AG20443 (cell line): ENCODE measurements at regions not wholly inside any gene's neighbourhood (a gene's known extent, or its start where the extent isn't known, plus 50 kb on each side); places are given as distances from the start of the nearest gene placed in this dataset.
"Not testable (repeated sequence)": the region's sequence is repeated elsewhere in the genome, so short reads cannot be mapped to it uniquely, and the experiment has no call there.

Source experiments
- DNase-seq: peaks from one replicate; pipeline ENCODE4 v3.0.0; 2012; ENCODE audit warnings: low spot score, mixed read lengths

DNA sequence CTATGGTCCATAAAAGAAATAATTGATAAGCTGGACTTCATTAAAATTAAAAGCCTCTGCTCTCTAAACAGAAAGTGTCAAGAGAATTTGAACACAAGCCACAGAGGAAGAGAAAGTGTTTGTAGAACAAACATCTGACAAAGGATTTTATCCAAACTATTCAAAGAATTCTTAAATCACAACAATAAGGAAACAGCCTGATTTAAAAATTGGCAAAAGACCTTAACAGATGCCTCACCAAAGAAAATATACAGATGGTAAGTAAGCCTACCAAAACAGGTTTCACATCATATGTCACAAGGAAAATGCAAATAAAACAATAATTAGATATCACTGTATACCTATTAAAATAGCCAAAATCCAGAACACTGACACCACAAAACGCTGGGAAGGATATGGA, 612.0 kb downstream of the TTLL7 start:
- DNase-seq, result peak; percentile 4

DNA sequence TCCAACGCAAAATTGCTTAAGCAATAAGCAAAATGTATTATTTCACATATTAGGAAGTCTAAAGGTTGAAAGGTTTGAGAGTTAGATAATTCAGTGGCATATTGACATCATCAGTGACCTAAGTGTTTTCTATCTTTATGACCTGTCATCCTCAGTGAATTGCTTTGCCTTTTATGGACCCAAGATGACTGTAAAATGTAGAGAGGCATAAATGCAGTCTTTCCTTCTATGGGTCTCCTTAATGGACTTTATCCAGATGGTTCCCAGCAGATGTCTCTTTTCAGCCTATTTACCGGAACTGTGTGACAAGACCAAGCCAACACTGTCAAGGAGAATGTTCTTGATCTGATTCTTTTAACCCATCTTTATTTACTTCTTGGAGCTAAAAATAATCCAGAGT, 615.8 kb downstream of the TTLL7 start:
- not testable (repeated sequence) for DNase-seq

DNA sequence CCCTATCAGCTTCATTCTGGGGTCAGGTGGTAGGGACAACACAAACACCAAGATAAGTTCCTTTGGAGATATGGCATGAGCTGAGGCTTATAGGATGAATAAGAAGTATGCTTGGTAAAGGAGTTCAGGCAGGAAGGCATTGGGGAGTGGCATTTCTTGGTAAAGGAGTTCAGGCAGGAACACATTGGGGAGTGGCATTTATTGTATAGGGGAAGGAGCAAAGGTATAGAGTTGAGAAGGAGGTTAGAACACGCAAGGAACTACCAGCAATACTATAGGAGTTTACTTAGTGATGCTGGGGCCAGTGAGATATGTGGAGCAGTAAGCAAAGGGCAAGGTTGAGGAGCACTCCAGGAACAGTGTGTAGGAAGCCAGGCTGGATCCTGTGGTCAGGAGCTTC, 625.9 kb downstream of the TTLL7 start:
- DNase-seq, result not testable (repeated sequence)

DNA sequence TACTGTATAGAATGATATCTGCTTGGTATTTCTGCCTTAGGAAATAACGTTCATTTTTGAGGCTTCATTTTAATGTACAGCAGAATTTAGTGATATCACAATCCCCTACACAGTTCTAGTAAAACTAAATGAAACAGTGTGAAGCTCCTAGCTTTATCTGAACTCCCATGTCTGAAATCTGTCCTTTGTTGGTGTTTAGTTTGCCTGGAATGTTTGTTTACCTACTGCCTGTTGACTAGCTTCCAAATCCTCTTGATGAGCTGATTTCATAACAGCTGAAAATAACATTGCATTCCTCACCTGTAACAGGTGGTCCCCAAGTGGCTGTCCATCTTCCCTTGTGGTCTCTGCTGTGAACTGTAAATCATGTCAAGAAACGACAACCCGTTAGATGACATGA, 629.1 kb downstream of the TTLL7 start:
- DNase-seq, result not testable (repeated sequence)

DNA sequence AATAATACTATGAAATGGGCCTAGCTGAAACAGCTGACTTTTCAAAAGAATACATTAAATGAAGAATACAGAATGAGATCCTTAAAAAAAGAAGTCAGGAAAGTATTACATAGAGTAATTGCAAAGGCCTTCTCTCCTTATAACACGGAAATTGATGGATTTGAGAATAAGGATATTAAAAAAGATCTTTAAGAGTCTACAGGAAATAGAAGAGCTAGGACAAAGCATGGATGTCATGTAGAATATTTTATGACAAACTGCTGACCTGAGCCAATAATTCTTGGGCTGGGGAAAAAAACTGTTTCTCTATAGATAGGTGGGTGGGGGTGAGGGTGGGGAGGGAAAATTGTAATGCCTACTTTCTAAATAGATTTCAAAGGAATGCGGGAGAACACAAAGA, 633.6 kb downstream of the TTLL7 start:
- DNase-seq, result not testable (repeated sequence)

DNA sequence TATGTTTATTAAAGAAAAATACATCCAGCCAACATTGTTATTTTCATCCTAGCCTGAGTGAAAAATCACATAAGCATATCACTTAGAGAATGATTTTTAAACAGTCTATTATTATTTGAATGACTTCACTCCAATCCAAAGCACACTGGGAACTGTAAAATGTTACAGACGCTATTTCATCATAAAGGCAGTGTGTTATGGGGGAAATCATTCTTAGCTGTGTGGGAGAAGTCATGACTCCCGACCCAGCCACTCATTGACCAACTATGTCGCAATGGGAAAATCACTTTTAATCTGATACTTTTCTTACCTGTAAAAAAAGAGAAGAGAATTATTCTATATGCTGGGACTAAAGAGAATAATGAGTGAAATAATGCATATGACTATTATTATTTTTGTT, 653.6 kb downstream of the TTLL7 start:
- not testable (repeated sequence) for DNase-seq

DNA sequence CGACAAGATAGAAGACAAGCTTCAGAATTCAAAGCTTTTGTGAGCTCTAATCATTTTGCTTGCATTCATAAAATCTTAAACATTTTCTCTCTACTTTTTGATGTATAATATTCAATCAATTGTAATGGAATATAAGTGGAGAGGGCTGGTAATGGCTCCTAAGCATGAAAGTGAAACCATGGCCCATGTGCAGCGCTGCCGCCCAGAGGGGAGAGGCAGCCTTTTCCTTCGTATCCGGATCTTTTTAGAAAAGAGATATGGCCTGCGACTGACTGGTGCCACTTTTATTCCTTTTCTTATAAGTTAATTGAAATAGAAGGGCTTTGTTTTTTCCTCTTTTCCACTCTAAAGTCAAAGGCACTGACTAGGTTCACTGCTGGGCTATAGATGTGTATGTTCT, 655.2 kb downstream of the TTLL7 start:
- not testable (repeated sequence) for DNase-seq

DNA sequence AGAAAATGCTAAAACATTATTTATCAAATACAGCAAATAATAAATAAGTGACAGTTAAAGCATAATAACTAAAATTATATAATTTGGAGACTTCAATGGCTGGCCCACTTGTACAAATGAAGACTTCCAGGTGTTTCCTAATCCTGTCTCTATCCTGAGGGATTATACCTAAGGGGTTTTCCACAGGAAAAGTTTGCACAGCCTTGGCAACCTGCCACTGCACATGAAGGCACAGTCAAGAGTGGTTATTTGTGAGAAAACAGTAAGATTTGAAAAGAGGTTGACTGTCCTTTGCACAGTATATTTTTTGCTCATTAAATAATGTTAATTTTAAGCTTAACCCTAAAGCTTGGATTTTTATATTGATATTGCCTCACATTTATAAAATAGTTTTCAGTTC, 655.9 kb downstream of the TTLL7 start:
- DNase-seq, result not testable (repeated sequence)

DNA sequence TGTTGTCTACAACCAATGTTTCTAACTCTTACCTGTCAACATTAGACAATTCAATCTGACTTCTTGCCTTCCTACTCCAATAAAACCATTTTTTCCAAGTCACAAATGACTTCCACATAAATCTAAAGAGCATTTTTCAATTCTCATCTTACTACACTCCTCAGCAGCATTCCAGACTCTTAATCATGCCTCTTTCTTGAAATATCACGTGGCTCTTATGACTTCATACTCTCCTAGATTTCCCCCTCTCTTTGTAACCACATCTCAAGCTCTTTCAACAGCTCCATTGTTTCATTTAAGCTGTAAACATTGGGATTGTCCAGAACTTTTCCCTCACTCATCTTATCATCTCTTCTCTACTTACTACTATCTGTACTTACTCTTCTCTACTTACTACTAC, 666.6 kb downstream of the TTLL7 start:
- DNase-seq, result not testable (repeated sequence)

DNA sequence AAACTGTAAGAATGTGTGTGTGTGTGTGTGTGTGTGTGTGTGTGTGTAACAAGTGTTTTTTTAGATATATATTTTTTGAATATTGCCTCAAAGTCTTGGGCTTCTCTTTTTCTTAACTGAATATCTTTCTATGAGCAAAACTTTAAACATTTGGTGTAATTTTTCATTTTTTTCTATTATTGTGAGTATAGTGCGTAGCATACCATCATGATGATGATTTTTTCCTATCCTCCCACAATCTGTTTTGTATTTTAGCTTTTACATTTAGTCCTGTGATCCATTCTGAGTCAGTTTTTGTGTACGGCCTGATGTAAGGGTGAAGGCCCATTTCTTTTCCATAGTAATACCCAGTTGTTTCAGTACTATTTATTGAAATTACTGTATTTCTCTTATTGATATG, 680.6 kb downstream of the TTLL7 start:
- peak; percentile 7 for DNase-seq

DNA sequence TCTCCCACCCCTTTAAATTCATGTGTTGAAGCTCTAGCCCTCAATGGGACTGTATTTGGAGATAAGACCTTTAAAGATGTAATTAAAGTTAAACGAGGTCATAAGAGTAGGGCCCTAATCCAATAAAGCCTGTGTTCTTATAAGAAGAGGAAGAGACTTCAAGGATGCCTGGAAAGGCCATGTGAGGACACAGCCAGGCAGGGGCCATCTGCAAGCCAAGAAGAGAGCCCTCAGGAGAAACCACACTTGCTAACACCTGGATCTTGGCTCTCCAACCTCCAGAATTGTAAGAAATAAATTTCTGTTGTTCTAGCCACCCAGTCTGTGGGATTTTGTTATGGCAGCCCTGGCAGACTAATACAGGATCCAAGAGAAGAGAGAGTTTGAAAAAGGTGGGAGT, 683.5 kb downstream of the TTLL7 start:
- DNase-seq, result not testable (repeated sequence)

DNA sequence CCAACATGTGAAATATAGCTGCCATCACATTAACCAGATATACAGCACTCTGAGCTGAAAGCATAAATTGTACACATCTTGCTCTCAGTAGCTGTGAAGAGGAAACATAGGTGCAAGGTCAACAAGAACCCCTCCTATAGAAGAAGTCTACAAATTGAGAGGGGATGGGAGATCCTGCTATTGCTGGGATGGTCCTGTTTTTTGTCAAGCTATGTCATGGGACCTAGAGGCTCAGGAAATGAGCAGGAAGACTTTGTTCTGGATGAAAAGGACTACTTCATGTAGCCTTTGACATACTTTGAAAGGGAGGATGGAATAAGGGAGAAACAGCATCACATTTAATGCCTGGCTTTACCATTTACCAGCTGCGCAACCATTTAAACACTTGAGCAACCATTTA, 688.8 kb downstream of the TTLL7 start:
- DNase-seq, result not testable (repeated sequence)

DNA sequence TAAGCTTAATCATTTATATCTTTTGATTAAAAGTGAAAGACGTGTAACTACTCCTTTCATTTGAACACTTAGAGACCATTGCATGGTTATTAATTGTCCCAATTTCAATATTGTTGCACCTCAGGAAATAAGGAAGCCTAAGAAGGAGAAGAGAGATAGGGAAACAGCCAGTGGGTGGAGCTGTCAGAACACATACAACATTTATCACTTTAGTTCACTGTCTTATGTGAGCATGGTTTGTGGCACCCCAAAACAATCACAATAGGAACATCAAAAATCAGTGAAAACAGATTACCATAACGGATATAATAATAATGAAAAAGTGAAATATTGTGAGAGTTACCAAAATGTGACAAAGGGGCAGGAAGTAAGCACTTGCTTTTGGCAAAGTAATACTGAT, 689.9 kb downstream of the TTLL7 start:
- not testable (repeated sequence) for DNase-seq

DNA sequence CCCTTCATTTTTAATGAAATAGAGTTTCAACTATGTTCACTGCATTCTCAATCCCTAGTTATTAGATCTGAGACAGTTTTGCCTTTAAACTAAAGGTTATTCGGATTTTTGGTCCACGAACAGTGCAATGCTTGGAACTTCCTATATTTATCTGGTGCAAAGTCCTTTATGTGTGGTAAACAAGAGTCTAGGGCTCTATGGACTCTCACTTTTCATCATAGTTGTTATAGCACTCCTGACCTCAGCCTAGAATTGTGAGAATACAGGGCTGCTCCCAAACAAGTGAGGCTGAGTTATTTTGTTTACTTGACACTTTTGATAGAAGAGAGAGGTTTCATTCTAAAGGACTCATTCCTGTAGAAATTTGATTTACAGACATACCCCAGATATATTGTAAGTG, 692.1 kb downstream of the TTLL7 start:
- not testable (repeated sequence) for DNase-seq

DNA sequence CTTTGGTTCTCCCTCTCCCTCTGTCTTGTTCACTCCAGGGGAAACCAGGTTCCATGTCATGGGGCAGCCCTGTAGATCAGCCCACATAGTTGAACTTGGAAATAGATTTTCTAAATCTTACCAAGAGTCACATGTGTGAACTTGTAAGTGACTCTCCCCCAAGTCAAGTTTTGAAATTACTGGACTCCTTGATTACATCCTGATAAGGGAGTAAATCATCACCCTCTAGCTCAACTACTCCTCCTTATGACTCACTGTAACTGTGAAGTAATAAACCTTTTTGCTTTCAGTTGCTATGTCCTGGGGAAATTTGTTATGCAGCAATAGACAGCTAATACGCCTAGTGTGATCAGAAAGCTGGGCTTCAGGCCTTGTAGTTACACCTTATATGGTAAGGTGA, 703.3 kb downstream of the TTLL7 start:
- not testable (repeated sequence) for DNase-seq

DNA sequence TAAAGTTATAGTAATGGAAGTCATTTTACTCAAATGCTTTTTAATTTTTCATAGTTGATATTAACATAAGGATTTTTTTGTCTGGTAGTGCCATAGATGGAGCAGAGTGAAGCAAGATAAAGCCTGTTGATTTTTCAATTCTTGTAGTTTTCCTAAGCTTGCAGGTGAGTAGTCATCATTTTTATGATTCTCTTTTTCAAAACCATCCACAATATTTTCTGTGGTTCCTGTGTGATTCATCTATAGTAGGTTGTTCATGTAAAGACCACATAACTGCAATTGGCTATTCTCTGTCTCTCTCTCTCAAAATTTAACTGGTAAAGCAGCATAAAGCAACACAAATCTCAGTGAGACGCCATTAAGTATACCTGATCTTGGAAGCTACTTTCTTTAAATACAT, 711.5 kb downstream of the TTLL7 start:
- not testable (repeated sequence) for DNase-seq

DNA sequence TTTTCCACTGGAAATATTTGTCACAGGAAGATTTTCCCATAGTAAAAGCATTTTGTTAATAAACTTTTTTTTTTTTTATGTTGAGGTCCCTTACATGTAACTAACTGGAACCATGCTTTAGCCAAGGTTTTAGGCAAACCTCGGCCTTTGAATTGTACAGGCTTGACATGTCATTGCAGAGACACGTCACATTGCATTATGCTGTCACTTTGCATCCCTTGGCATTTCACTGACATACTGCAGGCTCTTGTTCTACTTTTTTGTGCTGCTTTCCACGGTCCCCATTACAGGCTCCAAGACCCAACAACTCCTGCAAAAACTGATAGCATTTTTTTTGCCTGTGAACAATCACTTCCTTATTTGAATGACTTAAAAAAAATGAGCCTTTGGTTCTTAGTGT, 724.3 kb downstream of the TTLL7 start:
- not testable (repeated sequence) for DNase-seq

DNA sequence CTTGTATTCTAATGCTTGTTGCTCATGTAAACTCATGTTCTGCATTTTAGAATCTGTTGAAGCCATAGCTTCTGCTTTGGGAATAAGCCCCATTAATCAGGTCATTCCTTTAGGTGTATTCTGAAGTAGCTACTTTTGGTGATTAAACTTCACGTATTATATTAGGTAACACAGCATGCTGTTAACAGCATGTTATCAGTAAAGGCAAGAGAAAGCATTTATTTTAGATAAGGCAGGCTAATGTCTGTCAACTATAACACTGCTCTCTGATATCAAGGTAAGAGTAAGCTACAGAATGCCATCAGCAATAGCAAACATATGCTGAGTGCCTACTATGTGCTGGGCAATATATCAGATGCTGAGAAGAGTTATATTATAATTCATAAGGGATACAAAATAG, 726.4 kb downstream of the TTLL7 start:
- DNase-seq, result not testable (repeated sequence)

DNA sequence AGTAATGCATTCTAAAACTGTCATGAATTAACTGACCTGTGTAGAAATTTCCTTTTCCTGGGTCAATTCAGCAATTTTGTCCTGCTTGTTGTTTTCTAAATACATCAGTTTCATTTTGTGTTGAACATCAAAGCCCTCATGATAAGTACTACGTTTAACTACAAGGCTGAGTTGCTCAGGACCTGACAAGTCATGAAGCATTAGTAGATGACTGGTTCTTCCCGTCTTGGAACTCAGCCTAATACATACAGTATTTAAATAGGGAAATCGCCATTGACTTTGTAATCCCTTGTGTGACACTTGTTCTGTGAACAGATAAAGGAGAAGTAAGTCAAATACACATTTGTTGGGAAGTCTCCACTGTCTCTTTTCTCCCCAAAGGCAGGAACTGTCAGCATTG, 727.1 kb downstream of the TTLL7 start:
- DNase-seq, result not testable (repeated sequence)

DNA sequence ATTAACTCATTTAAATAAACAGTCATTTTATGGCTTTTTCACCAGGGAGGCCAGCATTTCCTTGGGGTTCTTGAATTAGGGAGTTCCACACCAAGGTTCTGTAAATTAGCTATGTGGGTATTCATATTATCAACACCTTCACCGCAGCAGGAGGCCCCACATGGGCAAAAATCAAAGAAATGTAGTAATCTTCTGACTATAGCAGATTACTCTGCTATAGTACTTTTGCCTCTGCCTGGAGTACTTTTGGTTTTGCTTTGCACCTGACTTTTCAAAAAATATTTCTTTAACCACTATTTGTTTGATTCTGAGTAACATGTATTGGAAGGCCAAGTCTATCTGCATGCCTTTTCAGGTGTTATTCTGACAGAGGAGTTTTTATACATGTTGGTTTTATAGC, 728.1 kb downstream of the TTLL7 start:
- not testable (repeated sequence) for DNase-seq

DNA sequence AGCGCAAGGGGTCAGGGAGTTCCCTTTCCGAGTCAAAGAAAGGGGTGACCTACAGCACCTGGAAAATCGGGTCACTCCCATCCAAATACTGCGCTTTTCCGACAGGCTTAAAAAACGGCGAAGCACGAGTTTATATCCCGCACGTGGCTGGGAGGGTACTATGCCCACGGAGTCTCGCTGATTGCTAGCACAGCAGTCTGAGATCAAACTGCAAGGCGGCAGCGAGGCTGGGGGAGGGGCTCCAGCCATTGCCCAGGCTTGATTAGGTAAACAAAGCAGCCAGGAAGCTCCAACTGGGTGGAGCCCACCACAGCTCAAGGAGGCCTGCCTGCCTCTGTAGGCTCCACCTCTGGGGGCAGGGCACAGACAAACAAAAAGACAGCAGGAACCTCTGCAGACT, 735.1 kb downstream of the TTLL7 start:
- not testable (repeated sequence) for DNase-seq

DNA sequence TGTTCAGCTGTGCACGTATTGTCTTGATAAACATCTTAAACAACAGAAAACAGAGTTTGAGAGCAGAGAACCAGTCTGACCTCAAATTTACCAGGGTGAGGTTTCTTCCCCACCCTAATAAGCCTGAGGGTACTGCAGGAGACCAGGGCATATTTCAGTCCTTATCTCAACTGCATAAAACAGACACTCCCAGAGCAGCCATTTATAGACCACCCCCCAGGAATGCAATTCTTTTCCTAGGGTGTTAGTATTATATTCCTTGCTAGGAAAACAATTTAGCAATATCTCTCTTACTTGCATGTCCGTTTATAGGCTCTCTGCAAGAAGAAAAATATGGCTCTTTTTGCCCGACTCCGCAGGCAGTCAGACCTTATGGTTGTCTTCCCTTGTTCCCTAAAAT, 747.2 kb downstream of the TTLL7 start:
- not testable (repeated sequence) for DNase-seq

DNA sequence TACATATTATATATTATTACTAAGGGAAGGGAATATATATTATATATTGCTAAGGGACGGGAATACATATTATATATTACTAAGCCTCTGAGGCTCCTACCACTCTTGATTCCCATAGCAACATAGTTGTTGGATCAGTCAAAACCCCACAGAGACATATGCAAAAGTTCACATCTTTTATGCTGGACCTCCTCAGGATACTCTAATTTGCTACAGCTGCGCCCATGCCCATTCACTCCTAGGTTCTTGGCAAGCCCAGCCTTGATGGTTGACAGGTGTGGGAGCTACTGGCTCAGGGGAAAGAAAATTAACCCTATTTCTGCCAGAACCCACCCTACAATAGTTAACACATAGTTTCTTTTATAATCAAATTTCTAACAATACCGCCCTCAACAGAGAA, 752.2 kb downstream of the TTLL7 start:
- DNase-seq, result not testable (repeated sequence)

DNA sequence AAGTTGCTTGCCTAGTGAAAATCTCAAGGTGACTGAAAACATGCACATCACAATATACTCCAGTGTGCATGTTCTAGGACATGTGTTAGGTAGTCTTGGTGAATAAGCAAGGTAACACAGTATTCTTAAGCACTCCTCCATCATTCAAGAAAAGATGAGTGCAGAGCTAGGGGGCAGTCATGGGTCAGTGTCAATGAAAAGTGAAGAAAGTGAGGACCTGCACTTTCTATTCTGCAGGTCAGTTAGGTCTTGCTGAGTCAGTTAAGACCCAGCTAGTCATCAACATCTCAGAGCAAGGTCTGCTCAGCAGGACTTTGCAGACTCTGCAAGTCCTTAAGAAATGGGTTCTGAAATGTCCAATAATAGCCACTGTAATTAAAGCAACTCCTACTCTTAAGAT, 754.1 kb downstream of the TTLL7 start:
- DNase-seq, result not testable (repeated sequence)

DNA sequence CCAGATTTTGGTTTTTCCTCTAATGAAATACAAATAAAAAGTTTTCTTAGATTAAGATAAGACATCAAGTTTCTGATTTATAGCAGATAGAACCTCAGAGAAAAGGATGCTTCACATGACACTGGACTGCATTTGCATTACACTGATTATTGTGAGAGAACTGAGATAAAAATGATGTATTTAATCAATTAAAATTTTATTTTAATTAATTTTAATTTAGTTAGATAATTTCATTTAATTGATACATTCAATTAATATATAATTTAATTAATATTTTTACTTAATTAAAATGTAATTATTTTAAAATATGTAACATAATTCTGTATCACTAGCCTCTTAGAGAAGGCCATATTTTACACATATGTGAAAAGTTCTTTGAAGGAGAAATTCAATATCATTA, 759.4 kb downstream of the TTLL7 start:
- not testable (repeated sequence) for DNase-seq
